PC-3 (cell line): ENCODE measurements at regions not wholly inside any gene's neighbourhood (a gene's known extent, or its start where the extent isn't known, plus 50 kb on each side); places are given as distances from the start of the nearest gene placed in this dataset.

ENCODE experiments used
- CTCF ChIP-seq: fragments of 300-600 bp; sonication (generic); conservative IDR thresholded peaks from 2 replicates; pipeline ENCODE4 v1.5.1; 2017; ENCODE audit warnings: antibody characterized with exemption, low read depth, mild to moderate bottlenecking, low read length
- EZH2phosphoT487 ChIP-seq: fragments of 300-600 bp; sonication (generic); IDR thresholded peaks from 2 replicates; pipeline ENCODE4 v1.6.1; 2018; ENCODE audit warnings: mild to moderate bottlenecking, antibody characterized with exemption, low read length, borderline replicate concordance

GRCh38 chrX:120690941-120691340, 61.1 kb upstream of the C1GALT1C1 start:
- TF ChIP-seq EZH2phosphoT487, result no peak
- no peak for TF ChIP-seq CTCF
